Fibroblast of skin of left quadriceps (primary cell): ENCODE measurements at regions not wholly inside any gene's neighbourhood (a gene's known extent, or its start where the extent isn't known, plus 50 kb on each side); places are given as distances from the start of the nearest gene placed in this dataset.

Experiments
- DNase-seq, 2 experiments: peaks; one replicate each; pipeline ENCODE4 v3.0.0-alpha.2; 2013; ENCODE audit warnings: low read depth in 2 of 2

DNA sequence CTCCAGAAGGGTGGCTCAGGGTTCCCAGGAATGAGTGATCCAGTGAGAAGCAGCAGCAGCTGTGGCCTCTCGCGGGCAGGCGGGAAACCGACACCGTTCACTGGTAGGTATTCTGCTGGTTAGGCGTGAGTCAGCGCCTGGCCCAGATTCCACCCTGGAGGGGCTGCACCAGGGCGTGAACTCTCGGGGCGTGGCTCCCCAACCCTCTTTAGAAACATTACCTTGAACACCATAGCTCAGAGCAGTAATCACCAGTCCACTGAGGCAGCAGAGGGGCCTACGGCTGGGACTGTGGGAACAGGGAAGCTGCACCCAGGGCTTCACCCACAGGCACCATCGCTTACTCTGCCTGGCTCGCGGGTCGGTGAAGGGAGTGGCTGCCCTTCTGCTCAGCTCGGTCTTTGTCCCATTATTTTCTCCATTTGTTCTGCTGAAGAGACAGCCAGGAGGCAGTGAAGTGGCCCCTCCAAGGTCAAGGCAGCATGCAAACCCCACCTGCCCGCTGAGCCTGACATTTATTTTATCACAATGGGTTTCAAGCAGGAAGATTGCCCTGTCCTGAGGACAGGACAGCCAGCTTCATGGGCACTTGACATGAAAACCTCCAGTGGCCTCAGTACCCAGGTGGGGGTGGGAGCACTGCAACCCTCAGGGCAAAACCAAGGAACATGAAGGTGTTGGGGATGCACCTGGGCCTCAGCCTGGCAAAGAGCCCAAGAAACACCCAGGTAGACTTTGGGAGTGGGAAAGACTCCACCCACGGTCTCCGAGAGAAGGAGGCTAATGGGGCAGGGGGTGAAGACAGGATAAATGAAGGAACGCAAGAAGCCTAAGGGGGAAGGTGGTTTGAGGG is 51.0 kb upstream of the CD93 start:
- DNase-seq = no peak

DNA sequence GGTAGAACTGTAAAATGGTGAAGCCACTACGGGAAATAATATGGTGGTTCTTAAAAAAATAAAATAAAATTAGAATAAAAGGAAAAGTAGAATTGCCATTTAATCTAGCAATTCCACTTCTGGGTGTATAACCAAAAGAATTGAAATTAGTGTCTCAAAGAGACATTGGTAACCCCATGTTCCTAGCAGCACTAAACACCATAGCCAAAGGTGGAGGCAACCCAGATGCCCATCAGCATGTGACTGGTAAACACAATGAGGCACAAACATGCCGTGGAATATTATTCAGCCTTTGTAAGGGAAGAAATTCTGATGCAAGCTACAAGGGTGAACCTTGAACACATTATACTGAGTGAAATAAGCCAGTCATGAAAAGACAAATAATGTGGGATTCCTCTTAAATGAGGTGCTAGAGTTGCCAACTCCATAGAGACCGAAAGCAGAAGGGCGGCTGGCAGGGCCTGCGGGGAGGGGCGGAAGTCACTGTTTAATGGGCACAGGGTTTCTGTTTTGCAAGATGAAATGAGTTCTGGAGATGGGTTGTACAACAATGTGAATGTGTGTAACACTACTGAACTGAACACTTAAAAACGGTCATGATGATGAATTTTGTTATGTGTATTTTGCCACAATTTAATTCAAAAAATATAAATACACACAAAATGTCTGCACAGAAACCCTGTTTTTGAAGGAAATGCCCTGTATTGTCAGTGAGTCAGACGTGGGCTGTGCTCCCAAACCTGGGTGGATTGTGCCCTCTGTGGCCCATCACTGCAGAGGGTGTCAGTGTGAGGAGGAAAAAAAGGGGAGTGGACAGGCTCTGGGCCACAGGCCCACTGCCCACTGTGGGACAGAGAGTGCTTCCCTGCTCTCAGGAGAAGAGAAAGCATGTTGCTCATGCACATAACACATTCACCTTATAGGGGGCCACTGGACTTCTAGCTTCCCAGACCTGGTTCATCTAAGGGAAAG is 49.6 kb upstream of the CD93 start:
- no peak for DNase-seq
